Endometrium (tissue), 2 donors: ENCODE measurements at regions not wholly inside any gene's neighbourhood (a gene's known extent, or its start where the extent isn't known, plus 50 kb on each side); places are given as distances from the start of the nearest gene placed in this dataset.
"Not testable (repeated sequence)": the region's sequence is repeated elsewhere in the genome, so short reads cannot be mapped to it uniquely, and the experiment has no call there.

Source experiments
- FAIRE-seq: peaks from 2 replicates; lab custom pipeline; 2012; peaks lifted over from hg19 to GRCh38; lab: Jason Lieb, UNC
- donor health status: control.
- donor health status: control.

- not testable (repeated sequence) for FAIRE-seq
Observed at GRCh38 chr2:95686056-95686825, 94.4 kb downstream of the TRIM43 start.

DNA sequence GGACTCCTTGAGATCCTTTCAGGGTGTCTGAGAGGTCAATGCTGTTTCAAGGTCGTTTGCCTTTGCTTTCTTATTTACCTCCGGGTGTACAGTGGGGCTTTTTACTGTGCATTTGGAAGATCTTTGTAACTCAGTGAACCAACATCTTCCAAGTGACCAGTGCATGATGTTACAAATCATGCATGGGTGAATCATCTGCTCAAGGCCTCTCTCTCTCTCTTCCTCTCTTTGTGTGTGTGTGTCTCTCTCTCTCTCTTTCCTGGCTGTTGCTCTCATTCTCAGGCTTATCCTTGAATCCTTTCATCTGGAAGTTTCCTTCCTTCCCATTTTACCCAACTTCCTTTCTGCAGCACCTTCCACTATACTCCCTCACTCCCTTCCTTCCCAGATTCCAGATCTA lies 96.1 kb downstream of the TRIM43 start:
- not testable (repeated sequence) for FAIRE-seq

- peak; percentile 76 for FAIRE-seq
Observed at GRCh38 chr2:95691210-95691609, 99.4 kb downstream of the TRIM43 start.

GRCh38 chr2:95693071-95693846 lies 101.5 kb downstream of the TRIM43 start:
- FAIRE-seq, result not testable (repeated sequence)

- FAIRE-seq, result no peak
Observed at GRCh38 chr2:95695613-95696012, 103.8 kb downstream of the TRIM43 start.

DNA sequence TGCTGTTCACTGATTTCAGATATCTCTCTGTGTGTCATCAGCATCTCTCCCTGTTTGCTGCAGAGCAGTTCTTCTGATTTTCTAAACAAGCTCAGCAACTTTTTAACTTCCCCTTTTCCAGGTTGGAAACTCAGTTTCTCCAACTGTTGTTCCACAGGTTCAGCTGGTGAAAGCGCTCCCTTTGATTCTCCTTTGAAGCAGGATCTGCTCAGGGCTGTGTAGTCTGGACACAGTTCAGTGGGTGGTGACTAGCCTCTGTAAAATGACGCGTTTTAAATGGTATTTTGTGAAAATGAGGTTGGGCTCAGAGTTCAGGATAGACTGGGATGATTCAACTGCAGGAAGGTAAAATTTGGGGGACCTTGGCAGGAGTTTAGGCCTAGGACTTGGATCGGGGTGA lies 106.3 kb downstream of the TRIM43 start:
- no peak for FAIRE-seq

GRCh38 chr2:95699201-95700184 lies 107.7 kb downstream of the TRIM43 start:
- not testable (repeated sequence) for FAIRE-seq

DNA sequence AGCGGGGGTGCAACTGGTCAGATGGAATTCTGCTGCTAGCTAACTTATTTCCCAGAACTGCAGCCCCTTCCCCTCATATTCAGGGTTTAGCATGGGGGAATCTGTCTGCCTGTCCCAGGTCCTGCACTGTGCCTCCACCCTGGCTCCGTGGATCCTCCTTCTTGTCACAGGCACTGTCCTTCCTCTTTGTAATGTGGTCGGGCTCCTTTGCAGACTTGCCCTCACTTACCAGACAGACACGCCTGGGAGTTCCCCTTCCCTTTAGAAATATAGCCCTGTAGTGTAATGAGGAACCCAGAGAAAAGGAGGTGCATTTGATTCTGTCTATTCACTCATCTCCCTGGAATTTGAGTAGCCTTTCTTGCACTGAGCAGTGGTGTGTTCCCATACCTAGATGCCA lies 108.7 kb downstream of the TRIM43 start:
- FAIRE-seq, result no peak

- no peak for FAIRE-seq
Observed at GRCh38 chr2:95702471-95702870, 110.7 kb downstream of the TRIM43 start.

GRCh38 chr2:95707161-95707560 lies 115.4 kb downstream of the TRIM43 start:
- not testable (repeated sequence) for FAIRE-seq

DNA sequence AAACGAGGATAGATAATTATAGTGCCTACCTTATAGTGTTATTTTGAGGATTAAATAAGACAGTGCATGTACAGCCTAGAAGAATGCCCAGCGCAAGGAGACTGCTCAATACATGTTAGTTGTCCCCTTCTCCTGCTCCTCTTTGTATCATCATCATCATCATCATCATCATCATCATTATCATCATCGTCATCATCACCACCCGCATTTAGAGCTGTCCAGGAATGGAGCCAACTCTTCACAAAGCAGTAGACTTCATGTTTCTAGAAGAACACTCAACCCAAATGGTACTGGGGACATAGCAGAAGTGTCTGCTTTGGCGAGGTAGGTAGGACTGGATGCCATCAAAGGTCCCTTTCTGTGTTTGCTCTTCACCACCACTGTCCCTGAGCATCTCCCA lies 116.0 kb downstream of the TRIM43 start:
- FAIRE-seq, result no peak

GRCh38 chr2:95709831-95710230 lies 118.0 kb downstream of the TRIM43 start:
- FAIRE-seq, result no peak

DNA sequence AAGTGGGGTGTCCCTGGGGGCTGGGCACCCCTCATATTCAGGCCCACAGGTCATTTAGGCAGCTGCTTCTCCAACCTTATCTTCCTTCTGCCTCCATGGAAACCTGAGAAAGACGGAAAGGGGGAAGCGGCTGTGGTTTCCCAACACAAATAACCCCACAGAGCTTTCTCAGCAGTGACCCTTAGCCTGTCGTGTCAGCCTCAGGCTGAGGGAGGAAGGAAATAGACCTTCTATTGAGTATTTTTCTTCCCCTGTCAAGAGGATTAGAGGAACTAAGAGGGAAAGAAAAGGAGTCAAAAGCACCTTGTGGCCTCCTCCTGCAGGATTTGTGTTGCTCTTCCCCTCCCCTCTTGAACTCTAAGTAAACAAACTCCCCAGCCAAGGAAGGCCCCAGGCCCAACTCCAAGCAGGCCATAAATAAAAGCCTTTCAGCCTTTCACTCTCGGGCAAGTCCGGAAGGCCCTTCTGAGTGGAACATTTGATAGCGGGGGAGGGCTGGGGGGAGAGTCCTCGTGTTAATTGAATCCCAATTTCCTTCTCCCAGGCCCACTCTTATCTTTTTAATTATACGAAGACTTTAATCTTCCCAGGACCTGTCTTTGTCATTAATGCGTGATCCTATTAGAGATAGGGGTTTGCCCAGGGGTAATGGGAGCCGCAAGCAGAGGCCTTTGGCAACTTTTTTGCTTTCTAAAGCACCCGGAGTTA lies 121.8 kb downstream of the TRIM43 start:
- FAIRE-seq, result not testable (repeated sequence)

DNA sequence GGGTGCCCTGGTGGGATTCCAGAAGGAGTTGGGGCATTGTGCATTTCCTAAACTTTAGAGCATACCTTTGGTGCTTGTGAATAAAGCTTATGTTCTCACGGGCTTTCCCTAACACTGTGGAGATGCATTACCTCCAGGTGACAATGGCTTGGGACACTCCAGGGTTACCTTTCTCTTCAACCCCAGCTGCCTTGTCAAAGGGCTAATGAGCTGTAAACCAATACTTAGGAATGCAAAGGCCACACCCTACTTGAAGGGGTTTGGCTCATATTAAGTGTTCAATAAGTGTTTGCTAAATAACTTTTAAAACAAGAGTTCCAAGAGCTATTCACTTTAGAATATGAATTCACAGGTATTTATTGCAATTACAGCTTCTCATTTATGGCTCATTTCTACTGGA lies 122.6 kb downstream of the TRIM43 start:
- FAIRE-seq, result not testable (repeated sequence)

DNA sequence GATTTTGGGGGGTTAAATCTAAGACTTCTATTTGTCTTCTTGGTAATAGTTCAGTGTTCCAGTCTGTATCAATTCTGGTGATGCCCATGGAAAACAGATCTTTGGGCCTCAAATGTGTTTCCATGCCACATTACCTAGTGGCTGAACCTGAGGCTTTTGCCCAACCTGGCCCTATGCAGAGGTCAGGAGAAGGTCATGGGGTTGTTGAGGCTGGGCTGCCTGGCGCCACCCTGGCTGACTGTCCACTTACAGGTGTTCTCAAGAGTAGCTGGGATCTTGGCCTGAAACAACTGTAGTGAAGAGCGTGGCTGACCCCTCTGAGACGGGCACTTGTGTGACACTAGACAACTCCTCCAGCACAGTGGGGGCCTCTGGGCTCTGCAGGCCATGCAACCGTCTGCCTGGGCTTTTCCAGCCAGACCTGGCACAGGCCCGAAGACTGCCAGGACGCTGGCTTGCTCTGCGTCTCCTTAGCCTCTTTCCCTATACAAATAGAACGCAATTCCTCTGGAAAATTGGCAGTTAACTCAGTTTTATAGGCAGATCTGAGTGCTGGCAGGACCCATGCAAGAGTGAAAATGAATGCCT lies 127.8 kb downstream of the TRIM43 start:
- FAIRE-seq, result no peak

GRCh38 chr2:95721726-95722125 lies 129.9 kb downstream of the TRIM43 start:
- no peak for FAIRE-seq

- FAIRE-seq, result no peak
Observed at GRCh38 chr2:95722131-95722697, 130.4 kb downstream of the TRIM43 start.

GRCh38 chr2:95723627-95724210 lies 131.9 kb downstream of the TRIM43 start:
- not testable (repeated sequence) for FAIRE-seq

DNA sequence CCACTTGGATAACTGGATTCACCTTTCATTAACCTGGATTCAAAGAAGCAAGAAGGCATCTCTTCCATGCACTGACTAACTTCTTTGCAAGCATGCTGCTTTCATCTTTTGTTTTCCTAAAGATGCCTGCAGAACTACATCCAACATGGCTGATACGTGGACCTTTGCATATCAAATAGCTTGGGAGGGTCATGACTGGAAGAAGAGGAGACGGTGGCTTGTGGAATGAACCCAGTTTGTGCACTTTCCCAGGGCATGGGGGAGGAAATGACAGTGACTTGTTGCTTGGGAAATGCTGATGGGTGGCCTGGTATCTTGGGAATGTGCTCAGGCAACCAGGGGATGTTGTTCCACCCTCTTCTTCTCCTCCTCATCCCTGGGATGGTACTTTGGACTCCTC lies 133.4 kb downstream of the TRIM43 start:
- not testable (repeated sequence) for FAIRE-seq

- not testable (repeated sequence) for FAIRE-seq
Observed at GRCh38 chr2:95725677-95726076, 133.9 kb downstream of the TRIM43 start.
